ENCODE measurements at regions not wholly inside any gene's neighbourhood (a gene's known extent, or its start where the extent isn't known, plus 50 kb on each side); places are given as distances from the start of the nearest gene placed in this dataset.

DNA sequence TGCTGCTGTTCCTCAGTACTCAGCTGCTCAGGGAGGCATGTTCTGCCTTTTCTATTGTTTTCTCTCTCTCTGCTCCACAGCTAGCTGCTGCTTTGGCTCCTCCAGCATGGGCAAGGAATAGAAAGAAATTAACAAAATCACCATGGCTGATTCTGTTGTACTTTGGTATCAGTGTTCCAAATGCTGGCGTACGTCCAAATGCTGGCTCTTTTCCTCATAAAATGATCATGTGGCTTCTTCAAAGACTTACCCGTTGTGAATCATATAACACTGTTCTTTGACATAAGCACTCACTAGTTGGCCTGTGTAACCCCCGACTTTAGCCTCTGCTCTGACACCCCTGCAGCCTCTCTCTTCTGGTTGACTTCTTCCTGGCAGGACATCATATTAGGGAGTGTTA is 547.6 kb downstream of the CPS1 start:
- DNase-seq (ENCODE audit: low read depth): no peak
- no peak overlapping the region for H3K4me3 ChIP-seq (ENCODE audit: low read depth, low read length)
- TF ChIP-seq, protein P1, sequence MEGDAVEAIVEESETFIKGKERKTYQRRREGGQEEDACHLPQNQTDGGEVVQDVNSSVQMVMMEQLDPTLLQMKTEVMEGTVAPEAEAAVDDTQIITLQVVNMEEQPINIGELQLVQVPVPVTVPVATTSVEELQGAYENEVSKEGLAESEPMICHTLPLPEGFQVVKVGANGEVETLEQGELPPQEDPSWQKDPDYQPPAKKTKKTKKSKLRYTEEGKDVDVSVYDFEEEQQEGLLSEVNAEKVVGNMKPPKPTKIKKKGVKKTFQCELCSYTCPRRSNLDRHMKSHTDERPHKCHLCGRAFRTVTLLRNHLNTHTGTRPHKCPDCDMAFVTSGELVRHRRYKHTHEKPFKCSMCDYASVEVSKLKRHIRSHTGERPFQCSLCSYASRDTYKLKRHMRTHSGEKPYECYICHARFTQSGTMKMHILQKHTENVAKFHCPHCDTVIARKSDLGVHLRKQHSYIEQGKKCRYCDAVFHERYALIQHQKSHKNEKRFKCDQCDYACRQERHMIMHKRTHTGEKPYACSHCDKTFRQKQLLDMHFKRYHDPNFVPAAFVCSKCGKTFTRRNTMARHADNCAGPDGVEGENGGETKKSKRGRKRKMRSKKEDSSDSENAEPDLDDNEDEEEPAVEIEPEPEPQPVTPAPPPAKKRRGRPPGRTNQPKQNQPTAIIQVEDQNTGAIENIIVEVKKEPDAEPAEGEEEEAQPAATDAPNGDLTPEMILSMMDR (IDR thresholded peaks at IDR 0.05; ENCODE audit: low read depth, low read length, missing control alignments): no peak

DNA sequence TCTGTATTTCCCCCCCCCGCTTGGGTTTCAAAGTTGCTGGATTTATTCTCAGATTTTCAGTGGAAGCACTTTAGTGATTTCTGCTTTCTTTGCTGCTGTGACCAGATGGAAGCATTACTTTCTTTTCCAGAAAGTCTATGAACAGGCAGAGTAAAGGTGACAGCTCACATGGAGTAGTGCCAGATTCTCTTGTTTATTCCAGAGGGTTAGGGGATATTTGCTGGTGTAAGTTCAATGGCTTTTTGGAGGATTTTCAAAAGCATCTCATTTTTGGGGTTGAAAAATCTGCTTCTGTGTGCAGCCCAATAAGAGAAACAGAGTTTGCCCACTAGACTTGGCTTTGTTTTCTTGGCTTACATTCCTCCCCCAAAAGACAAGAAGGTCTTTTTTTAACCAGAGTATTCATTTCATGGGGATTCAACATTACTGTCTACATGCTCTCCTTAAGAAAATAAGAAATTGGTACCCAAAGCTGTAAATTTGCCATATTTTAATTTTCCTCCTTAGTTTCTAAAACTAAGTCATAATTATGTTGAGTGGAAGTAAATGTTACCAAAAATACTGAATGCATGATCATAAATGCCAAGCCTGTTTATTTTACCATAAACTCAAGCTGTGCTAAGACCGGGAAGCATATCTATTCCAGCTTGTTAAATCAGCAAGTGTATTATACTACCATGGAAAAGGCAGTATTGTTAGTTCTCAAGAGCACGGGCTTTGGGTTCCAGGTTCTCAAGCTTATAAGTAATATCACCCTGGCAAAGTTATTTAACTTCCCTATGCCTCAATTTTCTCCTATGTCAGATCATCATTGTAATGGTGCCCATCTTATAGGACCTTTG is 557.2 kb downstream of the CPS1 start:
- TF ChIP-seq, protein P1 (IDR thresholded peaks at IDR 0.05; ENCODE audit: low read depth, low read length, missing control alignments): no peak
- DNase-seq (ENCODE audit: low read depth): no peak
- H3K4me3 ChIP-seq (ENCODE audit: low read depth, low read length): no peak overlapping the region

DNA sequence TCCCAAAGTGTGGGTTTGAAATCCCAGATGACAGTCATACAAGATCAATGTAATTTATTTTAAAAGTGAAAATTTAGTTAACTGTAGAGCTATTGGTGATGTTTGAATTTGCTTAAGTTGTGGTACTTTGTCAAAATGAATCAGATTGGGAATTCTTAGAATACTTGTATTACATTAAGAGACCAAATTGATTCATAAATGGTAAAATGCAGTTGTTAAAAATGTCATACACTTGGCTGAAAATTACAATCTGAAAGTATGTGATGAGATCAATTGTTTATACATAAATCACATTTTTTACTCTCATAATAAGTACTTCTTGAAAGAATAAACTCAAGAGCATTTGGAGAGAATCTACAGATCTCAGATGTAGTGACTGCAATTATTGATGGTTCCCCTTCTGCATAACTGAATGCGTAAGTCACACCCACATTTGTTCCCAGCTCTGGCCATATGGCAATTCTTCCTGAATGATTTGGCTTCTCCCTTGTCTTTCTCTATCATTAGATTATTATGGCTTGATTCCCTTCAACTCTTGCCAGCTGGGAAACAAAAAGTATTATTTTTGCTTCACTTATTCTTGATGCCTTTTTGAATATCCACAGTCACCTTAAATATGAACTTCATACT is 558.5 kb downstream of the CPS1 start:
- TF ChIP-seq, protein P1 (IDR thresholded peaks at IDR 0.05; ENCODE audit: low read depth, low read length, missing control alignments): no peak
- no peak for DNase-seq (ENCODE audit: low read depth)
- no peak overlapping the region for H3K4me3 ChIP-seq (ENCODE audit: low read depth, low read length)

DNA sequence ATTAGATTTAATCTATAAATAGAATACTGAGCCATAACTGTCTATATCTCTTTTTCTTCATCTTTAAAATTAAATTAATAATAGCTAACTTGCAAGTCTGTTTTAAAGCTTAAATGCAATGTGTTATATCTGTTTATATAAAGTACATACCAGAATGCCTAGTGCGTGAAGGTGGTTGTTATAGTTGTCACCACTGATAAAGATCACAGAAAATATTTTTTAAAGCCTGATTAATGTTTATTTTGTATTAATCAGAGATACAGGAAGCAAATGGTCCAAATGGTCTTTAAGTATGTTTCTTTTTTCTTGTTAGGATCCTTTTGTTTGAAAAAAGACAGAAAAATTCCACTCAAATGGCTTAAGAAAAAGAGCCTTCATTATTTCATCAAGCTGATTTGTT is 560.6 kb downstream of the CPS1 start:
- no peak overlapping the region for H3K4me3 ChIP-seq (ENCODE audit: low read depth, low read length)
- DNase-seq (ENCODE audit: low read depth): no peak
- TF ChIP-seq, protein P1 (IDR thresholded peaks at IDR 0.05; ENCODE audit: low read depth, low read length, missing control alignments): no peak

DNA sequence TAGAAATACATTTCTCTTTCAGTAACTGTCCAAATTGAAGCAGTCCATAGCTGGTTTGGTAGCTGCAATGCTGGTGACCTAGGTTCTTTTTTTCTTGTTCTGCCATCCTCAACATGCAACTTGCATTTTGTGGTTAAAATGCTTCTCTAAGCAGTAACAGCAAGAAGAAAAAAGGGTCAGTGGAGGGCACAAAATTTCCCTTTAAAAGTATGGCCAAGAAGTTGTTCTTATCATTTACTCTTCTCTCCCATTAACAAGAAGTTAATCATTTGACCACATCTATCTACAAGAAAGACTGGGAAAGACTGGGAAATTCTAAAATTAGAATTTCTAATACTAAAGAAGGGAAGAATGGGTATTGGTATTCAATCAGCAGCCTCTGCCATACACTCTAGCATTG is 569.9 kb downstream of the CPS1 start:
- no peak for DNase-seq (ENCODE audit: low read depth)
- no peak overlapping the region for H3K4me3 ChIP-seq (ENCODE audit: low read depth, low read length)
- TF ChIP-seq, protein P1 (IDR thresholded peaks at IDR 0.05; ENCODE audit: low read depth, low read length, missing control alignments): no peak

DNA sequence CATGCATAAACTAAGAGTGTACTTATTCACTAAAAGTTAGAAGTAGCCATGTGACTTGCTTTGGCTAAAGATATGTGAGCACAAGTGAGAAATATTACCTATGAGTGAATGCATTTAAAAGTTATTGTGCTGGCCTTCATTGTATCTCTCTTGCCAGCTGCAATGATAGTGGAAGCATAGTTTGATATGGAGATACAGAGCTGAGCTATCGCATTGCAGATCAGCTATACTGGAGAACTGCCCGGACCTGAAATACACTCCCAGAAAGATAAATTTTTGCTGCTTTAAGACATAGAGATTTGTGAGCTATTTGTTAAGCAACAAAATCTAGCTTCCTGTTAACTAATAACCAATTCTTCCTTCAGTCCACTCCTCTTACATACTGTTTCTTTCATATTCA is 571.1 kb downstream of the CPS1 start:
- TF ChIP-seq, protein P1 (IDR thresholded peaks at IDR 0.05; ENCODE audit: low read depth, low read length, missing control alignments): no peak
- H3K4me3 ChIP-seq (ENCODE audit: low read depth, low read length): no peak overlapping the region
- DNase-seq (ENCODE audit: low read depth): no peak

Measured in GM12864 (cell line).